ENCODE measurements at regions not wholly inside any gene's neighbourhood (a gene's known extent, or its start where the extent isn't known, plus 50 kb on each side); places are given as distances from the start of the nearest gene placed in this dataset.

DNA sequence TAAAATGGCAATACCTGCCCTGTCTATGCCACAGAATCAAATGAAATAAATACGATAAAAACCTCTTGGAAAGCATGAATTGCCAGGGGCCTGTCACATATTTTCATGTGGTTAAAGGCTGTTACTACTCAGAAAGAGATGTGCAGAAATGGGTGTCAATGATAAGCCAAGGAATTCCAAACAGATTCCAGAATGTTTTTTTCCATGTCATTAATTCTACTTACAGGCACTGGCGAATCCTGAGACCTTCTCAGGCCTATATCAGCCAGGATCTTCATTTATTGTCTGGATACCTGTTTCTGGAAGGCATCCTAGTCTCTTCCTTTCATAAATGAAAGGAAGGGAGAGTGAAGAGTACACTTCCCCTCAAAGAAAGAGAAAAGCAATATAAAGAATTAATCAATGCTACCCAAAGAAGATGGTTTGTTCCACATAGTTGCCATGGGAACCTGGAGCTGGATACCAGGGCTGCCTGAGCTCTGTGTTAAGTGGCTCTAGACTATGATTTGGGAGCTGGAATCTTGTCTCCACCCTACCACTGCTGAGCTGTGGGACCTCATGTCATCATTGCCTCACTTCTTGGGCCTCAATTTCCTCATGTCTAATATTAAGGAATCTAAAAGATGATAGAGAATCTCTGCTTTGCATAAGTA lies 335.1 kb upstream of the SKOR2 start:
- H3K27me3 Mint-ChIP-seq, result no peaks in the 10 kb centered on the region
- no peaks in the 10 kb centered on the region for H3K4me1 Mint-ChIP-seq (ENCODE audit: low read depth)
- no peak overlapping the region for H3K27ac Mint-ChIP-seq
- H3K9me3 Mint-ChIP-seq, result no peaks in the 10 kb centered on the region
- H3K36me3 Mint-ChIP-seq (ENCODE audit: low read depth), result no peaks in the 10 kb centered on the region
- no peak overlapping the region for H3K4me3 Mint-ChIP-seq
- intact Hi-C loops (cut with micrococcal nuclease), result no loop called here

DNA sequence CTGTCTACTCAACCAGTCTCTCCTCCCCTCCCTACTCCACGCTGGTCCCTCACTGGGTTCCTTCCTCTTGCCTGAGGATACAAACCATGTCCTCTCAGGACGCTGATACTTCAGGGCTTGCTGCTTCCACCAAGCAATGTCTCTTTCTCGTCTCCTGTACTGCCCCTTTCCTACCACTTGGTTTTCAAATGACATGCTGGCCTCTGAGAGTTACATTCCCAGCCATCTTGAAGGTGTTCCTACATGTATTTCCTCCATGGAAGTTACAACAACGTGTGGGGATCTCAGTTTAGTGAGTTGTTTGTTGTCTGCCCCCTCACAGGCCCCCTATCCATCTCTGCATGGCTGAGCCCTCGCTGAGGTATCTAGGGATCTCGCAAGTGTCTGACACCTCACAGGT lies 334.5 kb upstream of the SKOR2 start:
- no peaks in the 10 kb centered on the region for H3K36me3 Mint-ChIP-seq (ENCODE audit: low read depth)
- H3K27ac Mint-ChIP-seq, result no peak overlapping the region
- intact Hi-C loops (cut with micrococcal nuclease), result no loop called here
- H3K9me3 Mint-ChIP-seq, result no peaks in the 10 kb centered on the region
- no peak overlapping the region for H3K4me3 Mint-ChIP-seq
- no peaks in the 10 kb centered on the region for H3K27me3 Mint-ChIP-seq
- no peaks in the 10 kb centered on the region for H3K4me1 Mint-ChIP-seq (ENCODE audit: low read depth)

DNA sequence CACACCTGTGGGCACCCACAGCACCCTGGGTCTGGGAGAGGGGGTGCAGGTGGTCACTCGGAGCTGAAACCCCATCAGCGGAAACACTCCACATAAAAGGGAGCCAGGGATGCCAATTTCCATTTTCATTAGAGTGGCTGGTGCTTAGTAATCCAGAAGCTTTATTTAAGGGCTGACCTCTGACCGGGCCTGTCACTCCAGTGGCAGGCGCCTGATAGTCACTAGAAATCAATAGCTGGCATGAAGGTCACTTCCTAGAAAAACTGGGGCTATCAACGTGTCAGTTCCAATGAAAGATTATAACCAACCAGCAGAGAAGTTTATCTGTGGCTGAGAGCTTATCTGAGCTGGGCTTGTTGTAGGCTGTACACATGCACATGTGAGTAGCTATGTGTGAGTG lies 333.7 kb upstream of the SKOR2 start:
- H3K4me3 Mint-ChIP-seq, result no peak overlapping the region
- no peaks in the 10 kb centered on the region for H3K36me3 Mint-ChIP-seq (ENCODE audit: low read depth)
- H3K27ac Mint-ChIP-seq, result no peak overlapping the region
- H3K4me1 Mint-ChIP-seq (ENCODE audit: low read depth), result no peaks in the 10 kb centered on the region
- no peaks in the 10 kb centered on the region for H3K9me3 Mint-ChIP-seq
- intact Hi-C loops (cut with micrococcal nuclease), result no loop called here
- no peaks in the 10 kb centered on the region for H3K27me3 Mint-ChIP-seq

DNA sequence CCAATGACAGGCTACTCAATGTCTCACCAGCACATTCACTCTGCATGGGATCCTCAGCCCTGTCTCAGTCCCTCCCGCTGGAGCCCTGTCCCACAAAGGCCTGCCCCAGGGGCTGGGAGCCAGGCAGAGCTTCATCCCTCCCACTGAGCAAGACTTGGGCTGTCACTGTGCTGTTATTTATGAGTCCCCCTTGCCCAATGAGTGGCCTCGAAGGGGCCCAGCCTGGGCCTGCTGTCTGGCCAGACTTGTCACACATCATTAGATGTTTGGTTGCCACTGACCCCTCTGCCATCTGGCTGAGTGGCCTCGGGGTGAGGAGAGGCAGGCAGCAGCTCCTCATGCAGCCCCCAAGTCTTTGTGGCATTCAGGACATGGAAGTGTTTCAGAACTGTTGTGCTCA lies 330.6 kb upstream of the SKOR2 start:
- Mint-ChIP-seq H3K4me3 (no peak overlapping the region), H3K27me3 (peaks cover 1% of the 10 kb centered on the region), H3K9me3 (no peaks in the 10 kb centered on the region), H3K4me1 (ENCODE audit: low read depth) (no peaks in the 10 kb centered on the region), H3K36me3 (ENCODE audit: low read depth) (no peaks in the 10 kb centered on the region), H3K27ac (no peak overlapping the region)
- intact Hi-C loops (cut with micrococcal nuclease), result no loop called here

DNA sequence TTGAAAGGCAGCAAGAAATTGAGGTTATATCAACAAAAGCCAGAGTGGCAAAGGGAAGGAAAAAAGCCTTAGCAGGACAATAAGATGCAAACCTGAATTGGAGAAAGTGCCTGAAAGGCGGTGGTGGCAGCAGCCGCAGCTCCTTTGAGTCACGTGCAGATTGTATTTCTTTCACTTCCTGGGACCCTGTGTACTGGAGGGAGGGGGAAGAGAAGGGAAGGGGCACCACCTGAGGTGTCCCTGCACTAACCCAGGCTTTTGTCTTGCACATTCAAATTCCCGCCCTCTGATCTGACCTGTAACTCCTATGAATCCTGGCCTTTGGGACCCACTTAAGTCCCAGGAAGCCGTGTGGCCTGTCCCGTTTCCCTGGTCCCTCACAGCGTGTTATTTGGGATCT lies 326.1 kb upstream of the SKOR2 start:
- H3K4me3 Mint-ChIP-seq, result no peak overlapping the region
- H3K36me3 Mint-ChIP-seq (ENCODE audit: low read depth), result no peaks in the 10 kb centered on the region

DNA sequence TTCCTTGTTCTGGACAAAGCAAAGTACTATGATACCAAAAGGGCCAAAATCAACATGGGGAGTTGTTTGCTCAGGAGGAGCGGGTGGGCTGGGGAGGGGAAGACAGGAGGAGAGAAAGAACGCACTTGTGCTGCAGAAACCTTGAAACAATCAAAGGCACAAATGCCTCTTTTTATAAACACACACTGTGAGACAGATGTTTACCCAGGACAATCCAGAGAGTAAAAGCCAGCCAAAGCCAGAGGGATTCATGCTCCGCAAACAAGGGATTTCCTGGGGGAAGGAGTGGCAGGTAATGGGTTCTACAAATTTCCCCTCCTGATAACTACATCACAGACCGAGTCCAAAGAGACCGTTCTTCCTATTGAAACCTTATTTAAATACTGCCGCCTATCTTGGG lies 323.5 kb upstream of the SKOR2 start:
- peaks cover 1% of the 10 kb centered on the region for H3K27me3 Mint-ChIP-seq
- H3K36me3 Mint-ChIP-seq (ENCODE audit: low read depth), result no peaks in the 10 kb centered on the region
- H3K9me3 Mint-ChIP-seq, result no peaks in the 10 kb centered on the region
- no peaks in the 10 kb centered on the region for H3K4me1 Mint-ChIP-seq (ENCODE audit: low read depth)
- H3K4me3 Mint-ChIP-seq, result no peak overlapping the region
- H3K27ac Mint-ChIP-seq, result no peak overlapping the region
- intact Hi-C loops (cut with micrococcal nuclease), result no loop called here

More for the DNA sequence above, 326.1 kb upstream of the SKOR2 start:
- Mint-ChIP-seq H3K27me3 (peaks cover 1% of the 10 kb centered on the region), H3K4me1 (ENCODE audit: low read depth) (no peaks in the 10 kb centered on the region), H3K9me3 (no peaks in the 10 kb centered on the region), H3K27ac (no peak overlapping the region)
- intact Hi-C loops (cut with micrococcal nuclease), result no loop called here

DNA sequence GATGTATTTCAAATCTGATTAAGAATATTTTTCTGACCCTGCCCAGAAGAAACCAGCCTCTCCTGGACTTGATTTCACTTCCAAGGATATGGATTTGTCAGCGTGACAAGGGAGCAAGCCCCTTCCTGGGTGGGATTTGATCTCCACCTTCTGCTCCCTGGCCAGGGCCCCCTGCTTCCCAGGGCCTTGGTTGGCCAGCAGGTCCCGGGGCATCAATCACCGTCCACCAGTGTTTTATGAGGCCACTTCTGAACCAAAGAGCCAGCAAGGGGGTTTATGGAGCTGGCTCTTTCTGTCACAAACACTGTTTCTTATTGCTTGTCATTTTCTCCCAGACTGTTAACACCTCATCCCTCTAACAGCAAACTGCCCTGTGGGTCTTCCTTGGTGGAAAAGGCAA lies 320.5 kb upstream of the SKOR2 start:
- Mint-ChIP-seq H3K36me3 (ENCODE audit: low read depth) (no peaks in the 10 kb centered on the region), H3K4me1 (ENCODE audit: low read depth) (no peaks in the 10 kb centered on the region), H3K27me3 (no peaks in the 10 kb centered on the region), H3K4me3 (no peak overlapping the region), H3K27ac (no peak overlapping the region), H3K9me3 (no peaks in the 10 kb centered on the region)
- intact Hi-C loops (cut with micrococcal nuclease), result no loop called here

DNA sequence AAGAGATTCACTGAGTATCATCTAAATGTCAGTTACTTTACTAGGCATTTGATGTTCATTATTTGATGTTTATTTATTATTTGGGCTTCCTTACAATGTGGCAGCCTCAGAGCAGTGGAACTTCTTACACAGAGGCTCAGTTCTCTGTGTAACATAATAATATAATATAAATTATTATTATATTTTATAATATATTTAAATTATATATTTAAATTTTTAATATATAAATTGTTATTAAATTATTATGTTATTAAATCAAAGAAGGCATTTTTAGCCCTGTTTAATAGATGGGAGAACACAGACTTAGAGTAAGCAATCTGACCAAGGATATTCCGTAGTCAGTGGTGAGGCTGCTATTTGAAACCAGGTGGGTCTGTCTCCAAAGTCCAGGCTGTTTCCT lies 315.3 kb upstream of the SKOR2 start:
- H3K36me3 Mint-ChIP-seq (ENCODE audit: low read depth), result no peaks in the 10 kb centered on the region
- peaks cover 2% of the 10 kb centered on the region for H3K27me3 Mint-ChIP-seq
- no peak overlapping the region for H3K4me3 Mint-ChIP-seq
- no peak overlapping the region for H3K27ac Mint-ChIP-seq
- intact Hi-C loops (cut with micrococcal nuclease), result no loop called here
- H3K4me1 Mint-ChIP-seq (ENCODE audit: low read depth), result no peaks in the 10 kb centered on the region
- peaks cover 9% of the 10 kb centered on the region for H3K9me3 Mint-ChIP-seq

DNA sequence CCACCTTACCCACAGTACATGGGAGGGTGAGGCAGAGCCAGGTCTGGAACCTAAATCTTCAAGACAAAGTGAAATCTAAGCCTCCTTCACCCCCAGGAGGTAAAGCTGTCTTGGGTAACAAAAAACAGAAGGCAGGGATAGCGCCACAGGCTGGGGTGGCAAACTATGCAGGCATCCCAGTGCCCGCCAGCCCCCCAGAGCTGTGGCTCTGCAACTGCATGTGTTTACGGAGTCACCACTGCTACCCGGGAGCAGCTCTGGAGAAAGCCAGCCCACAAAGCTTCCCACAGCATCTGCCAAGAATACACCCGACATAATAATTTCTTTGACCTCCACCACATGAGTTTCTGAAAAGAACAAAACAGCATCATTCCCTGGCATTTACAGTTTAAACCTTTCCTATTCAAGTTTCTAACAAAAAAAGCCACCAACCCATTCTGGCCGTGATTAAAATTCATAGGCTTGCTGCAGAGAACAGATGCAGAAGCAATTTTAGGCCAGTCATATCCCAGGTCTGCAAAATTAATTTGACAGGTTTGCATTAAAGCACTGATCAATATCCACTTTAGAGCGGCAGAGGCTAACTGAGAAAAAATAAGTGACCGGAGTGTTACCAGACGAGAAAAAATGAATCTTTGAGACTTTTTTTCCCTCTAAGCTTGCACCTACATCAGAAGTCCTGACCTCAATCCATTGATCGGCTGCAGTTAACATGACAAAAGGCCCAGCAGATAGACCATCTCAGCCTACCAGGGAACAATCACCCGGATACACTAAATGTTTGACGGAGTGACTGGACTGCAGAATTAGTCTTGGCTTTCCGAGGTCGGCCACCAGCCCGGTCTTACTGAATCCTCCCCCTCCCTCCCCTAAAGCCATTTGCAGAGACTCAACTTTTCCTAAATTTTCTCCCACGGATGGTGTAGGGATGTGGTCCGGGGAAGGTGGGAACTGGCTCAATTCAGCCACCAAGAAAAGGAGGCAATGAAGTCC lies 309.6 kb upstream of the SKOR2 start:
- Mint-ChIP-seq H3K4me1 (ENCODE audit: low read depth) (no peaks in the 10 kb centered on the region), H3K4me3 (no peak overlapping the region), H3K9me3 (peaks cover 3% of the 10 kb centered on the region), H3K36me3 (ENCODE audit: low read depth) (no peaks in the 10 kb centered on the region), H3K27ac (no peak overlapping the region), H3K27me3 (peaks cover 7% of the 10 kb centered on the region)
- intact Hi-C loops (cut with micrococcal nuclease), result no loop called here

DNA sequence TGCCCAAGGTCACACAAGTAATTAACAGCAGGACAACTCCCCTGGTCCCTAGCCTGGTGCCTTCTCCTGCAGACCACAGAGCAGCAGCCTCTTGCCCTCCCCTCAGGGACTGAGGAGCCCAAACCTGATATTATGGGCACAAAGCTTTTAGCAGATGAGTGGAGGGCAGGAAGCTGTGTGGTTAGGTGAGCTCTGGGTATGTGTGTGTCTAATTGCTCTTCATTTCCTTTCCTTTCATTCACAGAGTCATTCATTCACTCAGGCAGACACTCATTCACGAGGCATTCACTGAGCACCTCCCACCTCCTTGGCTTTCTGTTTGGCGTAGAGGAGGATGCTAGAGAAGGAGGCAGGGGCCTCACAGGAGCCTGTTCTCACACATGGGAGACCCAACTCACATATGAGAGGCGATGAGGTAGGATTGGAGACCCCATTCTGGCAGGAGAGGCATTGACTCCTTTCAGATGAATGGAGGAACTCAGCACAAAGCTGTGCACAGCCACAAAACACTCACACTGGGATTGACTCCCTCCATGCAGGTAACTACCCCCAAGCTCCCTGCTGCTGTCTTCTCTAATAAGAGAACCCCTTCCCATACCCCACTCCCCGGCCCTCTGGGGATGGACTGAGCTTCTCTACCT lies 306.8 kb upstream of the SKOR2 start:
- H3K4me1 Mint-ChIP-seq (ENCODE audit: low read depth), result no peaks in the 10 kb centered on the region
- intact Hi-C loops (cut with micrococcal nuclease), result no loop called here
- H3K4me3 Mint-ChIP-seq, result no peak overlapping the region
- H3K36me3 Mint-ChIP-seq (ENCODE audit: low read depth), result no peaks in the 10 kb centered on the region
- H3K27me3 Mint-ChIP-seq, result peaks cover 7% of the 10 kb centered on the region
- H3K27ac Mint-ChIP-seq, result no peak overlapping the region
- no peaks in the 10 kb centered on the region for H3K9me3 Mint-ChIP-seq

DNA sequence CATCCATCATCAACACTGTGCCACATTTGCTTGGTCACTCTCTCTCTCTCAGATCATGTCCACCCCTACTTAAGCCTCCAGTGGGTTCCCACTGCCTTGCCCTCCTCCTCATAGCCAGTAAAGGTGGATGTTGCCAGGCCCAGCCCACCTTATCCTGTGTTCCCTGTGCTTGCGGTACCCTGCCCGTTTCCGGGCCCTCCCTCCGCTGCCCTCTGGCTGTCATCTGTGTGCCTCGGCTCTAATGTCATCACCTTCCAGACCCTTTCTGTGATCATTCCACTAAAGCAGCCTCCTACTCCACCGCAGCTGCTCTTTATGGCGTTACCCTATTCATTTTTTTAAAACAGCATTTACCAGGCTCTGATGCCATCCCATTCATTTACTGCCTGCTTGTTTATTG lies 305.7 kb upstream of the SKOR2 start:
- H3K36me3 Mint-ChIP-seq (ENCODE audit: low read depth), result no peaks in the 10 kb centered on the region
- H3K4me3 Mint-ChIP-seq, result no peak overlapping the region
- no peaks in the 10 kb centered on the region for H3K4me1 Mint-ChIP-seq (ENCODE audit: low read depth)
- intact Hi-C loops (cut with micrococcal nuclease), result no loop called here
- no peak overlapping the region for H3K27ac Mint-ChIP-seq
- peaks cover 7% of the 10 kb centered on the region for H3K27me3 Mint-ChIP-seq
- H3K9me3 Mint-ChIP-seq, result no peaks in the 10 kb centered on the region

DNA sequence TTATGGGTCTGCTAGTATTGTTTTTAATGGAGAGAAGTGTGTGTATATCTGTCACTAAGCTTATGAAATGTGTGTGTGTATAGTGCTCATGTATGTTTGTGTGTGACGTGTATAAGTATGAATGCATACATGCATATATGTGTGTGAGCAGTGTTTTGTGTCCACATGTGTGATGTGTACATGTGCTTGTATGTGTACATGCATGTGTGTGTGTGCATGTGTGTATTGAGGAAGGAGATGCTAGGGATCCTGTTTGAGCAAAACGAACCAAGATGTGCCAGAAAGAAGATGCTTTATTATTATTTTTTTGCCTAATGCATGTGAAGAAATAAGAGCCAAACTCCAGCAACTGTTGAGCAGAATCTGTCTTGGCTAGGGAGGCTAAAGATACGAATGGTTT lies 301.3 kb upstream of the SKOR2 start:
- intact Hi-C loops (cut with micrococcal nuclease), result no loop called here
- H3K27ac Mint-ChIP-seq, result no peak overlapping the region
- H3K36me3 Mint-ChIP-seq (ENCODE audit: low read depth), result no peaks in the 10 kb centered on the region
- no peaks in the 10 kb centered on the region for H3K9me3 Mint-ChIP-seq
- H3K4me3 Mint-ChIP-seq, result no peak overlapping the region
- H3K27me3 Mint-ChIP-seq, result no peaks in the 10 kb centered on the region
- H3K4me1 Mint-ChIP-seq (ENCODE audit: low read depth), result no peaks in the 10 kb centered on the region

DNA sequence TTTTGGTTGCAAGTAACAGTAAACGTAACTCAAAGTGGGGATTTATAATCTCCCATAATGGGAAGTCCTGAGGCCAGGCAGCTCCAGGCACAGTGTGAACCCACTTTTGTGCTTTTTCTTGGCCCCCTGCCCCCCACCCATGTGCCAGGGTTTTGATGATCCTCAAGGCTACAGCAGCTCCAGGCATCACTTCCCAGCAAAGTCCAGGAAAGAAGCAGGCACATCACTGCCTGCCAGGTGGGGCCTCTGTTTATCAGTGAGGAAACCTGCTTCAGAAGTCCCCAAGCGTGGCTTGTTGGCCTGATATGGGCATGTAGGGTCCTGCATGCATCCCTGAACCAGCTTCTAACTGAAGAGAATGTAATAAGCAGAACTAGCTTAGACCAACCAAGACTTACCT lies 299.2 kb upstream of the SKOR2 start:
- intact Hi-C loops (cut with micrococcal nuclease), result no loop called here
- Mint-ChIP-seq H3K27me3 (no peaks in the 10 kb centered on the region), H3K9me3 (no peaks in the 10 kb centered on the region), H3K27ac (no peak overlapping the region), H3K36me3 (ENCODE audit: low read depth) (no peaks in the 10 kb centered on the region), H3K4me3 (no peak overlapping the region), H3K4me1 (ENCODE audit: low read depth) (no peaks in the 10 kb centered on the region)

DNA sequence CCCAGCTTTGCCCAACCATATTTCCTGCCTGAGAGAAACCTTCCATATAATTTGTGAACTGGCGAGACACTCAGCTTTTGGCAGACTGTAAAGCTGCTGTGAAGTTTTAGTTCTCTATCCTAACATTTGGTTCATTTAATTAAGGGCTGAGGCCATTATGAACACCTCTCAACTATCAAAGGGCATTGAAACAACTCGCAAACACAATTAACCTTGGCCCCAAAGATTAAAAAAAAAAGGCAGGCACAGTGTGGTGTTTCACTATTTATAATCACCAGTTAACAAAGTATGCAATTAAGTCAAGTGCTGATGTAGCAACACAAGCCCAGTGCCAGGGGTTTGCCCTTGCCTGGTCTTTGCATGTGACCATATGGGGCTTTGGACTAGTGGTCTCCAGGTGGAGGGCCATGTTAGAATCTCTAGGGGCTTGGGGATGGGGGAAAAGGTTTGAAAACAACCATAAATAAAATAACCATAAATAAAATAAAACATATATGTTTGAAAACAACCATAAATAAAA lies 297.6 kb upstream of the SKOR2 start:
- Mint-ChIP-seq H3K4me3 (no peak overlapping the region), H3K4me1 (ENCODE audit: low read depth) (no peaks in the 10 kb centered on the region), H3K9me3 (no peaks in the 10 kb centered on the region), H3K27ac (no peak overlapping the region), H3K36me3 (ENCODE audit: low read depth) (no peaks in the 10 kb centered on the region), H3K27me3 (no peaks in the 10 kb centered on the region)
- intact Hi-C loops (cut with micrococcal nuclease), result no loop called here
